Fibroblast of lung (primary cell): ENCODE measurements at regions not wholly inside any gene's neighbourhood (a gene's known extent, or its start where the extent isn't known, plus 50 kb on each side); places are given as distances from the start of the nearest gene placed in this dataset.

Experiments used
- DNase-seq, 2 donors: peaks; one replicate each; pipeline versions ENCODE4 v3.0.0 to v3.0.0-alpha.2; 2010; ENCODE audit warnings: low read depth in 2 of 2
- H2AFZ ChIP-seq: 2 replicates; pipeline ENCODE4 v1.5.1; 2012; ENCODE audit warnings: low read length, control low read depth, inconsistent platforms
- H3K27ac ChIP-seq: 2 replicates; pipeline ENCODE4 v1.5.1; 2011; ENCODE audit warnings: low read length, control low read depth; ENCODE audit not compliant: insufficient read depth
- H3K27me3 ChIP-seq: 2 replicates; pipeline ENCODE4 v1.5.1; 2011; ENCODE audit warnings: mild to moderate bottlenecking, low read length; ENCODE audit not compliant: control insufficient read depth, insufficient read depth
- H3K36me3 ChIP-seq: 2 replicates; pipeline ENCODE4 v1.5.1; 2011; ENCODE audit warnings: low read length; ENCODE audit not compliant: control insufficient read depth, insufficient read depth
- H3K4me1 ChIP-seq: 2 replicates; pipeline ENCODE4 v1.5.1; 2011; ENCODE audit warnings: low read length; ENCODE audit not compliant: control insufficient read depth, insufficient read depth; ENCODE audit errors: extremely low read depth
- H3K4me2 ChIP-seq: 2 replicates; pipeline ENCODE4 v1.5.1; 2011; ENCODE audit warnings: low read length, control low read depth; ENCODE audit not compliant: insufficient read depth; ENCODE audit errors: extremely low read depth
- H3K4me3 ChIP-seq, 4 experiments: fragments of 200-600 bp in 1 of 4; sonication (generic) in 1 of 4; replicated peaks in 1 of 4; 2 replicates each; pipeline ENCODE4 v1.5.1; 2011 to 2016; ENCODE audit warnings: low read length in 4 of 4, low read depth in 3 of 4, mild to moderate bottlenecking in 3 of 4, control low read depth in 2 of 4, inconsistent platforms in 1 of 4, mixed read lengths in 1 of 4; ENCODE audit not compliant: insufficient read depth in 1 of 4; ENCODE audit errors: control extremely low read depth in 1 of 4
- H3K79me2 ChIP-seq: 2 replicates; pipeline ENCODE4 v1.5.1; 2012; ENCODE audit warnings: mild to moderate bottlenecking, low read length, inconsistent platforms; ENCODE audit not compliant: control insufficient read depth, insufficient read depth
- H3K9ac ChIP-seq: 2 replicates; pipeline ENCODE4 v1.5.1; 2011; ENCODE audit warnings: mild to moderate bottlenecking, low read length, control low read depth; ENCODE audit not compliant: insufficient read depth
- H3K9me3 ChIP-seq: 2 replicates; pipeline ENCODE4 v1.5.1; 2012; ENCODE audit warnings: low read depth, low read length; ENCODE audit not compliant: control insufficient read depth, insufficient read depth
- H4K20me1 ChIP-seq: 2 replicates; pipeline ENCODE4 v1.5.1; 2011; ENCODE audit warnings: low read length; ENCODE audit not compliant: control insufficient read depth, insufficient read depth; ENCODE audit errors: extremely low read depth
- EZH2 ChIP-seq: IDR thresholded peaks from 2 replicates; pipeline ENCODE4 v1.5.1; 2012; ENCODE audit warnings: low read length, control low read depth, mild to moderate bottlenecking; ENCODE audit errors: missing control alignments
- TF ChIP-seq, protein P1 (sequence below), 2 donors: IDR thresholded peaks in 1 of 2; conservative IDR thresholded peaks in 1 of 2; 1 replicate in 1 of 2; 2 replicates in 1 of 2; pipeline ENCODE4 v1.5.1; 2011 to 2012; ENCODE audit warnings: low read length in 2 of 2, control low read depth in 1 of 2, inconsistent platforms in 1 of 2, low read depth in 1 of 2, mild to moderate bottlenecking in 1 of 2

DNA sequence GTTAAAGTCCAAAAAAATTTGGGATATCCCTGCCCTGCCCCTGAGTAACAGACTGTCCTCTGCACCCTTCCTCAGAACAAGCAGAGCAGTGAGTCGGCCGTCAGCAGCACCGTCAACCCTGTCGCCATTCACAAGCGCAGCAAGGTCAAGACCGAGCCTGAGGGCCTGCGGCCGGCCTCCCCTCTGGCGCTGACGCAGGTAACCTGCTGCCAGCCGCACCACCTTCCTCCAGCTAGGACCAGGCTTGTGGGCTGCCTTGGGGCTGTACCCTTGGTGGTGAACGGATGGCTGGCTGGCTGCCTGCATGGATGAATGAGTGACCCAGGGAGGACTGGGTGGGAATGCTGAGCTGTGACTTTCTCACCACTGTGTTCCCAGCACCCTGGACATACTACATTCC is 236.2 kb downstream of the GLI2 start:
- Histone ChIP-seq H2AFZ (no peak overlapping the region), H4K20me1 (no peaks in the 10 kb centered on the region), H3K4me2 (no peak overlapping the region), H3K27me3 (no peaks in the 10 kb centered on the region), H3K4me1 (no peaks in the 10 kb centered on the region), H3K79me2 (no peaks in the 10 kb centered on the region), H3K9ac (no peak overlapping the region), H3K27ac (no peak overlapping the region), H3K36me3 (peaks cover 14% of the 10 kb centered on the region), H3K9me3 (no peaks in the 10 kb centered on the region), H3K4me3 (no peak overlapping the region)
- TF ChIP-seq EZH2 = no peak
- TF ChIP-seq, protein P1, sequence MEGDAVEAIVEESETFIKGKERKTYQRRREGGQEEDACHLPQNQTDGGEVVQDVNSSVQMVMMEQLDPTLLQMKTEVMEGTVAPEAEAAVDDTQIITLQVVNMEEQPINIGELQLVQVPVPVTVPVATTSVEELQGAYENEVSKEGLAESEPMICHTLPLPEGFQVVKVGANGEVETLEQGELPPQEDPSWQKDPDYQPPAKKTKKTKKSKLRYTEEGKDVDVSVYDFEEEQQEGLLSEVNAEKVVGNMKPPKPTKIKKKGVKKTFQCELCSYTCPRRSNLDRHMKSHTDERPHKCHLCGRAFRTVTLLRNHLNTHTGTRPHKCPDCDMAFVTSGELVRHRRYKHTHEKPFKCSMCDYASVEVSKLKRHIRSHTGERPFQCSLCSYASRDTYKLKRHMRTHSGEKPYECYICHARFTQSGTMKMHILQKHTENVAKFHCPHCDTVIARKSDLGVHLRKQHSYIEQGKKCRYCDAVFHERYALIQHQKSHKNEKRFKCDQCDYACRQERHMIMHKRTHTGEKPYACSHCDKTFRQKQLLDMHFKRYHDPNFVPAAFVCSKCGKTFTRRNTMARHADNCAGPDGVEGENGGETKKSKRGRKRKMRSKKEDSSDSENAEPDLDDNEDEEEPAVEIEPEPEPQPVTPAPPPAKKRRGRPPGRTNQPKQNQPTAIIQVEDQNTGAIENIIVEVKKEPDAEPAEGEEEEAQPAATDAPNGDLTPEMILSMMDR (conservative IDR thresholded peaks at IDR 0.05 in 1 of 2, IDR thresholded peaks at IDR 0.05 in 1 of 2; ENCODE audit: low read depth in 1 of 2, low read length in 2 of 2) = no peak
- DNase-seq = no peak

- Histone ChIP-seq H3K79me2 (no peaks in the 10 kb centered on the region), H3K4me3 (no peak overlapping the region), H3K9ac (no peak overlapping the region), H2AFZ (no peak overlapping the region), H3K4me2 (no peak overlapping the region), H3K27ac (no peak overlapping the region), H3K36me3 (peaks cover 14% of the 10 kb centered on the region), H4K20me1 (no peaks in the 10 kb centered on the region), H3K9me3 (no peaks in the 10 kb centered on the region), H3K4me1 (no peaks in the 10 kb centered on the region), H3K27me3 (no peaks in the 10 kb centered on the region)
- TF ChIP-seq, protein P1 (conservative IDR thresholded peaks at IDR 0.05 in 1 of 2, IDR thresholded peaks at IDR 0.05 in 1 of 2; ENCODE audit: low read depth in 1 of 2, low read length in 2 of 2) = no peak
- TF ChIP-seq EZH2 = no peak
- DNase-seq = no peak
Measured at GRCh38 chr2:120972286-120972685, 236.6 kb downstream of the GLI2 start.

- H4K20me1 ChIP-seq = no peaks in the 10 kb centered on the region
- H3K36me3 ChIP-seq = peaks cover 15% of the 10 kb centered on the region
- no peaks in the 10 kb centered on the region for H3K79me2 ChIP-seq
Measured at GRCh38 chr2:120973196-120973595, 237.5 kb downstream of the GLI2 start.

More at GRCh38 chr2:120973196-120973595, 237.5 kb downstream of the GLI2 start:
- H3K4me1 ChIP-seq = no peaks in the 10 kb centered on the region
- no peaks in the 10 kb centered on the region for H3K27me3 ChIP-seq
- H3K4me2 ChIP-seq = no peak overlapping the region
- H2AFZ ChIP-seq = no peak overlapping the region
- DNase-seq = no peak
- H3K27ac ChIP-seq = no peak overlapping the region
- TF ChIP-seq, protein P1 (conservative IDR thresholded peaks at IDR 0.05 in 1 of 2, IDR thresholded peaks at IDR 0.05 in 1 of 2; ENCODE audit: low read depth in 1 of 2, low read length in 2 of 2) = no peak
- no peak for TF ChIP-seq EZH2
- no peak overlapping the region for H3K4me3 ChIP-seq
- H3K9me3 ChIP-seq = no peaks in the 10 kb centered on the region
- H3K9ac ChIP-seq = no peak overlapping the region
